WTC11 (cell line): ENCODE measurements at regions not wholly inside any gene's neighbourhood (a gene's known extent, or its start where the extent isn't known, plus 50 kb on each side); places are given as distances from the start of the nearest gene placed in this dataset.

Source experiments
- ATAC-seq: fragments of 200-7000 bp; cut with Tn5 transposase; 2 replicates; pipeline ENCODE4 v1.10.0; 2021; ENCODE audit warnings: mild to moderate bottlenecking, moderate library complexity
- CTCF ChIA-PET: fragments of 300-600 bp; sonication (Branson Sonifier 250); formaldehyde crosslinking; loops from one replicate; lab custom pipeline; 2021; ENCODE audit warnings: antibody characterized with exemption; lab: Charles Lee
- POLR2A ChIA-PET: fragments of 350-600 bp; sonication (Branson Sonifier 250); formaldehyde crosslinking; loops from one replicate; lab custom pipeline; 2021; ENCODE audit warnings: antibody characterized with exemption; lab: Charles Lee
- DNase-seq: peaks from one replicate; pipeline ENCODE4 v3.0.0; 2021; ENCODE audit warnings: low spot score
- H3K27ac Mint-ChIP-seq: 2 replicates; pipeline ENCODE4 v1.8.0; 2021; ENCODE audit warnings: mixed read lengths
- H3K27me3 Mint-ChIP-seq: 2 replicates; pipeline ENCODE4 v1.8.0; 2021; ENCODE audit warnings: low read depth, mild to moderate bottlenecking, moderate library complexity, mixed read lengths
- H3K36me3 Mint-ChIP-seq: 2 replicates; pipeline ENCODE4 v1.8.0; 2021; ENCODE audit warnings: mixed read lengths
- H3K4me1 Mint-ChIP-seq: 2 replicates; pipeline ENCODE4 v1.8.0; 2022; ENCODE audit warnings: mixed read lengths
- H3K4me3 Mint-ChIP-seq: 2 replicates; pipeline ENCODE4 v1.8.0; 2021; ENCODE audit warnings: mild to moderate bottlenecking, moderate library complexity, mixed read lengths
- H3K9me3 Mint-ChIP-seq: 2 replicates; pipeline ENCODE4 v1.8.0; 2021; ENCODE audit warnings: mixed read lengths
- ATF1 ChIP-seq: sonication (generic); formaldehyde crosslinking; IDR thresholded peaks from 2 replicates; pipeline ENCODE4 v1.8.1; 2023; ENCODE audit warnings: mild to moderate bottlenecking, moderate library complexity, missing genetic modification reagents
- ATF3 ChIP-seq: sonication (generic); formaldehyde crosslinking; conservative IDR thresholded peaks from 2 replicates; pipeline ENCODE4 v1.8.1; 2022; ENCODE audit warnings: mild to moderate bottlenecking, missing genetic modification reagents
- E2F1 ChIP-seq: sonication (generic); formaldehyde crosslinking; IDR thresholded peaks from 2 replicates; pipeline ENCODE4 v1.8.0; 2022; ENCODE audit warnings: mild to moderate bottlenecking, missing genetic modification reagents
- E2F4 ChIP-seq: sonication (generic); formaldehyde crosslinking; IDR thresholded peaks from 2 replicates; pipeline ENCODE4 v1.8.1; 2022; ENCODE audit warnings: low read depth, mild to moderate bottlenecking, moderate library complexity, missing genetic modification reagents, borderline replicate concordance
- ETV6 ChIP-seq: sonication (generic); formaldehyde crosslinking; IDR thresholded peaks from 2 replicates; pipeline ENCODE4 v1.8.1; 2022; ENCODE audit warnings: mild to moderate bottlenecking, missing genetic modification reagents
- MLX ChIP-seq: sonication (generic); formaldehyde crosslinking; IDR thresholded peaks from 2 replicates; pipeline ENCODE4 v1.8.1; 2023; ENCODE audit warnings: mild to moderate bottlenecking, missing genetic modification reagents, moderate library complexity
- NFATC4 ChIP-seq: fragments of 250-450 bp; sonication (Bioruptor Pico); IDR thresholded peaks from 2 replicates; pipeline ENCODE4 v1.9.0; 2021; ENCODE audit warnings: mild to moderate bottlenecking
- NFE2L1 ChIP-seq: sonication (generic); formaldehyde crosslinking; IDR thresholded peaks from 2 replicates; pipeline ENCODE4 v1.8.1; 2023; ENCODE audit warnings: missing genetic modification reagents
- NR2C2 ChIP-seq: sonication (generic); formaldehyde crosslinking; IDR thresholded peaks from 2 replicates; pipeline ENCODE4 v1.8.0; 2022; ENCODE audit warnings: mild to moderate bottlenecking, missing genetic modification reagents
- TEAD1 ChIP-seq: sonication (generic); formaldehyde crosslinking; IDR thresholded peaks from 2 replicates; pipeline ENCODE4 v1.8.0; 2022; ENCODE audit warnings: mild to moderate bottlenecking, missing genetic modification reagents
- USF1 ChIP-seq: sonication (generic); formaldehyde crosslinking; IDR thresholded peaks from 2 replicates; pipeline ENCODE4 v1.8.0; 2022; ENCODE audit warnings: mild to moderate bottlenecking, missing genetic modification reagents
- TF ChIP-seq, protein P1 (sequence below): fragments of 250-450 bp; sonication (Bioruptor Pico); IDR thresholded peaks from 2 replicates; pipeline ENCODE4 v1.8.0; 2021; ENCODE audit warnings: mild to moderate bottlenecking
- TF ChIP-seq, protein P2 (sequence below): sonication (generic); formaldehyde crosslinking; IDR thresholded peaks from 2 replicates; pipeline ENCODE4 v1.8.1; 2023; ENCODE audit warnings: mild to moderate bottlenecking, moderate library complexity, missing genetic modification reagents
- TF ChIP-seq, protein P3 (sequence below): fragments of 250-450 bp; sonication (Bioruptor Pico); IDR thresholded peaks from 2 replicates; pipeline ENCODE4 v1.9.0; 2021; ENCODE audit warnings: mild to moderate bottlenecking

GRCh38 chr9:7318920-7319319, 480.7 kb downstream of the DMAC1 start (continued):
- TF ChIP-seq ATF3 (CRISPR knock-in tag): no peak

GRCh38 chr9:7316967-7317366, 482.6 kb downstream of the DMAC1 start:
- H3K9me3 Mint-ChIP-seq: peaks cover 20% of the 10 kb centered on the region
- no peak for DNase-seq
- TF ChIP-seq NFE2L1 (CRISPR knock-in tag): no peak
- no peak for TF ChIP-seq NFATC4
- TF ChIP-seq, all 79 proteins: peak for 0
- ATAC-seq: peak; percentile 73
- Mint-ChIP-seq H3K4me3 (no peak overlapping the region), H3K36me3 (peaks cover 17% of the 10 kb centered on the region), H3K27me3 (no peaks in the 10 kb centered on the region; the same call in 1 of the 2 replicates), H3K4me1 (peaks cover 17% of the 10 kb centered on the region), H3K27ac (no peak overlapping the region)
- POLR2A ChIA-PET: no interaction called here
- CTCF ChIA-PET: interaction anchor here (0.9 to 1.5 kb wide), 2 partner anchors 83 to 264 kb away, joined by 4 to 5 read pairs; no protein-coding TSS in a partner anchor

GRCh38 chr9:7316166-7316795, 483.3 kb downstream of the DMAC1 start:
- peaks cover 17% of the 10 kb centered on the region for H3K4me1 Mint-ChIP-seq
- TF ChIP-seq USF1 (CRISPR knock-in tag) (no peak), MLX (CRISPR knock-in tag) (no peak), NR2C2 (CRISPR knock-in tag) (no peak), TEAD1 (CRISPR knock-in tag) (no peak), E2F4 (CRISPR knock-in tag) (no peak), ATF1 (CRISPR knock-in tag) (no peak)
- TF ChIP-seq, protein P1, sequence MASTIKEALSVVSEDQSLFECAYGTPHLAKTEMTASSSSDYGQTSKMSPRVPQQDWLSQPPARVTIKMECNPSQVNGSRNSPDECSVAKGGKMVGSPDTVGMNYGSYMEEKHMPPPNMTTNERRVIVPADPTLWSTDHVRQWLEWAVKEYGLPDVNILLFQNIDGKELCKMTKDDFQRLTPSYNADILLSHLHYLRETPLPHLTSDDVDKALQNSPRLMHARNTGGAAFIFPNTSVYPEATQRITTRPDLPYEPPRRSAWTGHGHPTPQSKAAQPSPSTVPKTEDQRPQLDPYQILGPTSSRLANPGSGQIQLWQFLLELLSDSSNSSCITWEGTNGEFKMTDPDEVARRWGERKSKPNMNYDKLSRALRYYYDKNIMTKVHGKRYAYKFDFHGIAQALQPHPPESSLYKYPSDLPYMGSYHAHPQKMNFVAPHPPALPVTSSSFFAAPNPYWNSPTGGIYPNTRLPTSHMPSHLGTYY (CRISPR knock-in tag): no peak
- TF ChIP-seq, protein P2, sequence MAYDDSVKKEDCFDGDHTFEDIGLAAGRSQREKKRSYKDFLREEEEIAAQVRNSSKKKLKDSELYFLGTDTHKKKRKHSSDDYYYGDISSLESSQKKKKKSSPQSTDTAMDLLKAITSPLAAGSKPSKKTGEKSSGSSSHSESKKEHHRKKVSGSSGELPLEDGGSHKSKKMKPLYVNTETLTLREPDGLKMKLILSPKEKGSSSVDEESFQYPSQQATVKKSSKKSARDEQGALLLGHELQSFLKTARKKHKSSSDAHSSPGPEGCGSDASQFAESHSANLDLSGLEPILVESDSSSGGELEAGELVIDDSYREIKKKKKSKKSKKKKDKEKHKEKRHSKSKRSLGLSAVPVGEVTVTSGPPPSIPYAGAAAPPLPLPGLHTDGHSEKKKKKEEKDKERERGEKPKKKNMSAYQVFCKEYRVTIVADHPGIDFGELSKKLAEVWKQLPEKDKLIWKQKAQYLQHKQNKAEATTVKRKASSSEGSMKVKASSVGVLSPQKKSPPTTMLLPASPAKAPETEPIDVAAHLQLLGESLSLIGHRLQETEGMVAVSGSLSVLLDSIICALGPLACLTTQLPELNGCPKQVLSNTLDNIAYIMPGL (CRISPR knock-in tag): no peak
- TF ChIP-seq, all 79 proteins: peak for 0
- H3K4me3 Mint-ChIP-seq: no peak overlapping the region
- ATAC-seq (no peak), DNase-seq (no peak)
- ChIA-PET CTCF (interaction anchor here (0.6 to 1.5 kb wide), 4 partner anchors 82 to 264 kb away, joined by 3 to 5 read pairs (median 4); no protein-coding TSS in a partner anchor), POLR2A (no interaction called here)
- peaks cover 21% of the 10 kb centered on the region for H3K36me3 Mint-ChIP-seq
- H3K9me3 Mint-ChIP-seq: peaks cover 26% of the 10 kb centered on the region
- peak overlapping the region; percentile 57; the same call in 1 of the 2 replicates for H3K27ac Mint-ChIP-seq
- no peaks in the 10 kb centered on the region; the same call in 1 of the 2 replicates for H3K27me3 Mint-ChIP-seq

DNA sequence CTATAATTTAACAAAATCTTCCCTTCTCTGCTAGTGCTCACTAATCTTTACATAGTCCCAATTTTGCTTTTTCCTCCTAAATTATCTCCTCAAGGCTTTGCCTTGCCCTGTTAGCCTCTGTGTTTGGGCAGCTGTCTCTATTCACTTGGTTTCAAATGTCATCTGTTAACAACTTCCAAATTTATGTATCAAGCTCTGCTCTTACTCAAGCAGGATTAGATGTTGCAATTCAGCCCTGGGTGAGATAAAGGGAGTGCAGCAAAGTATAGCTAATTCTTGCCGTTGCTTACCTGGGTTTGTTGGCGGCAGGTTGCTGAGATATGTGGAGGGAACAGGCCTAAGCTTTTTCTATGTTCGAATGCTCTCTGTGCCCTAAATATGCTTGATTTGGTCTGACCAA, 483.8 kb downstream of the DMAC1 start:
- no peak for ATAC-seq
- DNase-seq: no peak
- H3K9me3 Mint-ChIP-seq: peaks cover 31% of the 10 kb centered on the region
- no peak overlapping the region for H3K4me3 Mint-ChIP-seq
- H3K36me3 Mint-ChIP-seq: peaks cover 26% of the 10 kb centered on the region
- no peaks in the 10 kb centered on the region; the same call in 1 of the 2 replicates for H3K27me3 Mint-ChIP-seq
- CTCF ChIA-PET: interaction anchor here (1.3 to 1.5 kb wide), 2 partner anchors 82 to 263 kb away, joined by 3 to 4 read pairs; no protein-coding TSS in a partner anchor
- peaks cover 17% of the 10 kb centered on the region for H3K4me1 Mint-ChIP-seq
- H3K27ac Mint-ChIP-seq: no peak overlapping the region
- POLR2A ChIA-PET: no interaction called here
- no peak for TF ChIP-seq E2F1
- no peak for TF ChIP-seq ETV6 (CRISPR knock-in tag)
- TF ChIP-seq, protein P3, sequence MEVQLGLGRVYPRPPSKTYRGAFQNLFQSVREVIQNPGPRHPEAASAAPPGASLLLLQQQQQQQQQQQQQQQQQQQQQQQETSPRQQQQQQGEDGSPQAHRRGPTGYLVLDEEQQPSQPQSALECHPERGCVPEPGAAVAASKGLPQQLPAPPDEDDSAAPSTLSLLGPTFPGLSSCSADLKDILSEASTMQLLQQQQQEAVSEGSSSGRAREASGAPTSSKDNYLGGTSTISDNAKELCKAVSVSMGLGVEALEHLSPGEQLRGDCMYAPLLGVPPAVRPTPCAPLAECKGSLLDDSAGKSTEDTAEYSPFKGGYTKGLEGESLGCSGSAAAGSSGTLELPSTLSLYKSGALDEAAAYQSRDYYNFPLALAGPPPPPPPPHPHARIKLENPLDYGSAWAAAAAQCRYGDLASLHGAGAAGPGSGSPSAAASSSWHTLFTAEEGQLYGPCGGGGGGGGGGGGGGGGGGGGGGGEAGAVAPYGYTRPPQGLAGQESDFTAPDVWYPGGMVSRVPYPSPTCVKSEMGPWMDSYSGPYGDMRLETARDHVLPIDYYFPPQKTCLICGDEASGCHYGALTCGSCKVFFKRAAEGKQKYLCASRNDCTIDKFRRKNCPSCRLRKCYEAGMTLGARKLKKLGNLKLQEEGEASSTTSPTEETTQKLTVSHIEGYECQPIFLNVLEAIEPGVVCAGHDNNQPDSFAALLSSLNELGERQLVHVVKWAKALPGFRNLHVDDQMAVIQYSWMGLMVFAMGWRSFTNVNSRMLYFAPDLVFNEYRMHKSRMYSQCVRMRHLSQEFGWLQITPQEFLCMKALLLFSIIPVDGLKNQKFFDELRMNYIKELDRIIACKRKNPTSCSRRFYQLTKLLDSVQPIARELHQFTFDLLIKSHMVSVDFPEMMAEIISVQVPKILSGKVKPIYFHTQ (CRISPR knock-in tag): no peak
